ENCODE measurements at regions not wholly inside any gene's neighbourhood (a gene's known extent, or its start where the extent isn't known, plus 50 kb on each side); places are given as distances from the start of the nearest gene placed in this dataset.

DNA sequence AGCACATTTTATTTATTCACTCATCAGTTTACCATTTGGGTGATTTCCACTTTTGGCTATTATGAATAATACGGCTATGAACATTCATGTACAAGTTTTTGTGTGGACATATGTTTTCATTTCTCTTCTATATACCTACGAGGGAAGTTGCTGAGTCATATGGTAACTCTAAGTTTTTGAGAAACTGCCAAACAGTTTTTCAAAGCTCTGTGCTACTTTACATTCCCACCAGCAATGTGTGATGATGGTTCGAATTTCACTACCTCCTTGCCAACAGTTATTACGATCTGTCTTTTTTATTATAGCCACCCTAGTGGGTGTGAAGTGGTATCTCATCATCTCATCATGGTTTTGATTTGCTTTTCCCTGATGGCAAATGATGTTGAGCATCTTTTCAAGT is 63.7 kb upstream of the MRTFB start:
- TF ChIP-seq, protein P1, sequence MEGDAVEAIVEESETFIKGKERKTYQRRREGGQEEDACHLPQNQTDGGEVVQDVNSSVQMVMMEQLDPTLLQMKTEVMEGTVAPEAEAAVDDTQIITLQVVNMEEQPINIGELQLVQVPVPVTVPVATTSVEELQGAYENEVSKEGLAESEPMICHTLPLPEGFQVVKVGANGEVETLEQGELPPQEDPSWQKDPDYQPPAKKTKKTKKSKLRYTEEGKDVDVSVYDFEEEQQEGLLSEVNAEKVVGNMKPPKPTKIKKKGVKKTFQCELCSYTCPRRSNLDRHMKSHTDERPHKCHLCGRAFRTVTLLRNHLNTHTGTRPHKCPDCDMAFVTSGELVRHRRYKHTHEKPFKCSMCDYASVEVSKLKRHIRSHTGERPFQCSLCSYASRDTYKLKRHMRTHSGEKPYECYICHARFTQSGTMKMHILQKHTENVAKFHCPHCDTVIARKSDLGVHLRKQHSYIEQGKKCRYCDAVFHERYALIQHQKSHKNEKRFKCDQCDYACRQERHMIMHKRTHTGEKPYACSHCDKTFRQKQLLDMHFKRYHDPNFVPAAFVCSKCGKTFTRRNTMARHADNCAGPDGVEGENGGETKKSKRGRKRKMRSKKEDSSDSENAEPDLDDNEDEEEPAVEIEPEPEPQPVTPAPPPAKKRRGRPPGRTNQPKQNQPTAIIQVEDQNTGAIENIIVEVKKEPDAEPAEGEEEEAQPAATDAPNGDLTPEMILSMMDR (IDR thresholded peaks at IDR 0.05) = peak; percentile 28
- Mint-ChIP-seq H3K27me3 (ENCODE audit: unreplicated experiment) (peaks cover 7% of the 10 kb centered on the region), H3K9me3 (ENCODE audit: unreplicated experiment) (peaks cover 3% of the 10 kb centered on the region), H3K4me3 (ENCODE audit: unreplicated experiment) (no peak overlapping the region), H3K27ac (ENCODE audit: unreplicated experiment) (peak overlapping the region; percentile 73), H3K36me3 (ENCODE audit: unreplicated experiment) (no peaks in the 10 kb centered on the region), H3K4me1 (ENCODE audit: unreplicated experiment) (peaks cover 69% of the 10 kb centered on the region)
- no peak for DNase-seq (ENCODE audit: extremely low spot score, unreplicated experiment)

DNA sequence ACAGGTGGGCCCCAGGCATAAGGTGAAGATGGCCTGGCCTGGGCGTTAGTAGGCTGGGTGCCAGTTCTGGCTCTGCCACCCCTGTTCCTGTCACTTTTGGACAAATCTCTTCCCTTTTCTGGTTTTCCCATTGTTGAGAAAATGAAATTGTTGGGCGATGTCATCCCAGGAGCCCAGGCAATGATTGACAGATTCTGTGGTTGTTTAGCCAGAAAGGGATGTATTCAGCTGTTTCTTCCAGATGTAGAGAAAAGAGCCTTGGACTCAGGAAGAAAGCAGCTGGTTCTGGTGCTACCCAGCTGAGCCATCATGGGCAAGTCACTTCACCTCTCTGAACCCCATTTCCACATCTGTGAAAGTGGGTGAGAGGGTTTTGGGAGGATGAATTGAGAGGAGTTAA is 60.1 kb upstream of the MRTFB start:
- peaks cover 68% of the 10 kb centered on the region for H3K4me1 Mint-ChIP-seq (ENCODE audit: unreplicated experiment)
- no peak overlapping the region for H3K4me3 Mint-ChIP-seq (ENCODE audit: unreplicated experiment)
- H3K27me3 Mint-ChIP-seq (ENCODE audit: unreplicated experiment) = peaks cover 7% of the 10 kb centered on the region
- H3K27ac Mint-ChIP-seq (ENCODE audit: unreplicated experiment) = no peak overlapping the region
- TF ChIP-seq, protein P1 (IDR thresholded peaks at IDR 0.05) = no peak
- peaks cover 3% of the 10 kb centered on the region for H3K9me3 Mint-ChIP-seq (ENCODE audit: unreplicated experiment)
- H3K36me3 Mint-ChIP-seq (ENCODE audit: unreplicated experiment) = no peaks in the 10 kb centered on the region
- DNase-seq (ENCODE audit: extremely low spot score, unreplicated experiment) = no peak

DNA sequence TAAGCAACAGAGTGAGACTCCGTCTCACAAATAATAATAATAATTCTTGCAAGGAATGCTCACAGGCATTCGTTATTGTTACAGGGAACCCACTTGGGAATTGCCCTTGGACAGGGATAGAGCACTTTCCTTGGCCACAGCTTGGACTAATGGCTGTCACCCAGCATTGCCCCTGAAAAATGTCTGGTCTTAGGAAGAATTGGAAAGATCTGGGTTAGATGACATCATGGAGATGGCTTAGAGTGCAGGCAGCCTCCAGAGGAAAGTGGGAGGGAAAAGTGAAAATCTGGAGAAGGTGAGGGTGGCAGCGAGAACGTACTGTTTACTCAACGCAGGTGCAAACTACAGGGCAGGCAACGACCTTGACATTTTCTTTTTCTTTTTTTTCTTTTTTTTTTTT is 59.3 kb upstream of the MRTFB start:
- TF ChIP-seq, protein P1 (IDR thresholded peaks at IDR 0.05) = no peak
- H3K4me3 Mint-ChIP-seq (ENCODE audit: unreplicated experiment) = no peak overlapping the region
- peaks cover 3% of the 10 kb centered on the region for H3K9me3 Mint-ChIP-seq (ENCODE audit: unreplicated experiment)
- no peaks in the 10 kb centered on the region for H3K36me3 Mint-ChIP-seq (ENCODE audit: unreplicated experiment)
- peak overlapping the region; percentile 10 for H3K27ac Mint-ChIP-seq (ENCODE audit: unreplicated experiment)
- peaks cover 7% of the 10 kb centered on the region for H3K27me3 Mint-ChIP-seq (ENCODE audit: unreplicated experiment)
- DNase-seq (ENCODE audit: extremely low spot score, unreplicated experiment) = no peak
- H3K4me1 Mint-ChIP-seq (ENCODE audit: unreplicated experiment) = peaks cover 68% of the 10 kb centered on the region

DNA sequence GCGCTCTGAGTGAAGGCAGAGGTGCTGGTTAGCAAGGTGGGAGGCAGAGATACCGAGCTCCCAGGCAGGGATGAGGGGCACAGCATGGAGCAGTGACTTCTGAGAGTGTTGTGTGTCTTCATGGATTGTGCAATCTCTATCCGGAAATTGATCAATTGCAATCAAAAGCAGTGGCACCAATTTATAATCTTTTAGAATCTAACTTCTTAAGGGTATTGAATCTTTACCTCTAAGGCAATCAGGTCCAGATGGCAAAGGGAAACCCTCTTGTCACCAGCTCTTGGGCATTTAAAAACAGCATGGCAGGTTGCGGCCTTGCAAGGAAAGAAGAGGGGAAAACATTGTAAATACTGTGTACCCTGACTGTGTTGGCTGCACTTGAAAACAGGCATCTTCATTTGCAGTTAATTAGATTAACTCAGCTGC is 58.0 kb upstream of the MRTFB start:
- H3K9me3 Mint-ChIP-seq (ENCODE audit: unreplicated experiment) = no peaks in the 10 kb centered on the region
- TF ChIP-seq, protein P1 (IDR thresholded peaks at IDR 0.05) = no peak
- peaks cover 7% of the 10 kb centered on the region for H3K27me3 Mint-ChIP-seq (ENCODE audit: unreplicated experiment)
- peaks cover 56% of the 10 kb centered on the region for H3K4me1 Mint-ChIP-seq (ENCODE audit: unreplicated experiment)
- peak overlapping the region; percentile 85 for H3K27ac Mint-ChIP-seq (ENCODE audit: unreplicated experiment)
- H3K4me3 Mint-ChIP-seq (ENCODE audit: unreplicated experiment) = peak overlapping the region; percentile 48
- DNase-seq (ENCODE audit: extremely low spot score, unreplicated experiment) = no peak
- H3K36me3 Mint-ChIP-seq (ENCODE audit: unreplicated experiment) = no peaks in the 10 kb centered on the region

DNA sequence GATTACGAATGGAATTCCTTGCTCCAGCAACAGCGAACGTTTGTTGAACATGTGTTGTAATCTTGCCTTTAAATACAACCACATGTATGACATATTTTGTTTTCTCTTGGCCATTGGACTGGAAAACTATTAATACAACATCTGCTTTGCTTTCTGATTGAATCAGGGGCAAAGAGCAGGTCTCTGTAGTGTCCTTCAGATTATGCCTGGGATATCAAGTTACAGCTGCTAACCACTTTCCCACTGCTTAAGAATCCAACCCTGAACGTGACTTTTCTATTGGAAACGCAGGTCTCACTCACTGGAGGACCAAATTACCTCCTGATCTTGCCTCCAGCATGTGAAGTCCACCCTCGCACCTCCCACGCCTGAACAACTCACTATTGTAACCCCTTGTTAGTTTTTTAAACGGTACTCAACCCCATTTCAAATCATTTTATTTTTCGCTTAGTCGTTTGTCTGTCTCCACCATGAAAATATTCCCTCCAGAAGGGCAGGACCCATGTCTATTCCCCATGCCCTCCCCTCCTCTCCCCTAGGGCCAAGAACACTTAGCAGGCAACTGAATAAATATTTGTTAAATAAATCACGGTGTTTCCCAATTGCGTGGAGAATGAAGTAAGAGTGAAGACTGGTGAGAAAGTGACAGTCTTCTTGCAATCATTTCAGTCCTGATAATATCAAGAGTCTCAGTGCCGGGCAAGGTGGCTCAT is 57.4 kb upstream of the MRTFB start:
- H3K9me3 Mint-ChIP-seq (ENCODE audit: unreplicated experiment) = no peaks in the 10 kb centered on the region
- H3K27me3 Mint-ChIP-seq (ENCODE audit: unreplicated experiment) = peaks cover 7% of the 10 kb centered on the region
- TF ChIP-seq, protein P1 (IDR thresholded peaks at IDR 0.05) = no peak
- no peak for DNase-seq (ENCODE audit: extremely low spot score, unreplicated experiment)
- H3K36me3 Mint-ChIP-seq (ENCODE audit: unreplicated experiment) = no peaks in the 10 kb centered on the region
- H3K27ac Mint-ChIP-seq (ENCODE audit: unreplicated experiment) = peak overlapping the region; percentile 85
- H3K4me3 Mint-ChIP-seq (ENCODE audit: unreplicated experiment) = peak overlapping the region; percentile 48
- peaks cover 56% of the 10 kb centered on the region for H3K4me1 Mint-ChIP-seq (ENCODE audit: unreplicated experiment)

Data from osteocyte (in vitro differentiated cells).